ENCODE measurements at regions not wholly inside any gene's neighbourhood (a gene's known extent, or its start where the extent isn't known, plus 50 kb on each side); places are given as distances from the start of the nearest gene placed in this dataset.

- no peaks in the 10 kb centered on the region for H3K9me3 ChIP-seq
- no peaks in the 10 kb centered on the region for H3K27me3 ChIP-seq
- DNase-seq (ENCODE audit: low spot score in 2 of 2): no peak
- no peaks in the 10 kb centered on the region for H3K4me1 ChIP-seq
- TF ChIP-seq POLR2AphosphoS5 (IDR thresholded peaks at IDR 0.05): no peak
- TF ChIP-seq POLR2A (IDR thresholded peaks at IDR 0.05): no peak
- TF ChIP-seq EP300 (IDR thresholded peaks at IDR 0.05): no peak
- no peak for TF ChIP-seq CTCF (IDR thresholded peaks at IDR 0.05)
- H3K4me3 ChIP-seq: no peak overlapping the region
- H3K36me3 ChIP-seq: no peaks in the 10 kb centered on the region
- H3K27ac ChIP-seq: no peak overlapping the region
These were observed 515.3 kb upstream of the B3GALT2 start for GRCh38 chr1:193701759-193702158.

GRCh38 chr1:193700710-193701355 lies 514.4 kb upstream of the B3GALT2 start:
- Histone ChIP-seq H3K36me3 (no peaks in the 10 kb centered on the region), H3K9me3 (no peaks in the 10 kb centered on the region), H3K27ac (no peak overlapping the region), H3K4me3 (no peak overlapping the region), H3K27me3 (no peaks in the 10 kb centered on the region), H3K4me1 (no peaks in the 10 kb centered on the region)
- WGBS: 83% methylated on average over 3 of the region's 3 CpGs
- TF ChIP-seq POLR2AphosphoS5 (IDR thresholded peaks at IDR 0.05): no peak
- no peak for TF ChIP-seq POLR2A (IDR thresholded peaks at IDR 0.05)
- no peak for TF ChIP-seq EP300 (IDR thresholded peaks at IDR 0.05)
- TF ChIP-seq CTCF (IDR thresholded peaks at IDR 0.05): no peak
- no peak for DNase-seq (ENCODE audit: low spot score in 2 of 2)

GRCh38 chr1:193699261-193699660 lies 512.8 kb upstream of the B3GALT2 start:
- no peaks in the 10 kb centered on the region for H3K4me1 ChIP-seq

GRCh38 chr1:193697776-193698175 lies 511.4 kb upstream of the B3GALT2 start:
- TF ChIP-seq CTCF (IDR thresholded peaks at IDR 0.05) (no peak), EP300 (IDR thresholded peaks at IDR 0.05) (no peak), POLR2A (IDR thresholded peaks at IDR 0.05) (no peak)
- no peaks in the 10 kb centered on the region for H3K27me3 ChIP-seq
- no peak overlapping the region for H3K27ac ChIP-seq
- no peak for DNase-seq (ENCODE audit: low spot score in 2 of 2)
- no peaks in the 10 kb centered on the region for H3K9me3 ChIP-seq
- H3K4me3 ChIP-seq: no peak overlapping the region
- no peaks in the 10 kb centered on the region for H3K4me1 ChIP-seq
- no peaks in the 10 kb centered on the region for H3K36me3 ChIP-seq
- WGBS: 76% methylated on average over 3 of the region's 3 CpGs

More at GRCh38 chr1:193699261-193699660, 512.8 kb upstream of the B3GALT2 start:
- Histone ChIP-seq H3K27me3 (no peaks in the 10 kb centered on the region), H3K27ac (no peak overlapping the region), H3K9me3 (no peaks in the 10 kb centered on the region), H3K36me3 (no peaks in the 10 kb centered on the region), H3K4me3 (no peak overlapping the region)
- 93% methylated on average over 4 of the region's 4 CpGs for WGBS
- no peak for DNase-seq (ENCODE audit: low spot score in 2 of 2)
- TF ChIP-seq EP300 (IDR thresholded peaks at IDR 0.05) (no peak), POLR2AphosphoS5 (IDR thresholded peaks at IDR 0.05) (no peak), POLR2A (IDR thresholded peaks at IDR 0.05) (no peak), CTCF (IDR thresholded peaks at IDR 0.05) (no peak)

GRCh38 chr1:193697115-193697762 lies 510.8 kb upstream of the B3GALT2 start:
- no peak for DNase-seq (ENCODE audit: low spot score in 2 of 2)
- Histone ChIP-seq H3K27me3 (no peaks in the 10 kb centered on the region), H3K9me3 (no peaks in the 10 kb centered on the region), H3K4me3 (no peak overlapping the region), H3K27ac (no peak overlapping the region), H3K36me3 (no peaks in the 10 kb centered on the region), H3K4me1 (no peaks in the 10 kb centered on the region)
- TF ChIP-seq CTCF (IDR thresholded peaks at IDR 0.05): no peak
- 80% methylated on average over 2 of the region's 2 CpGs for WGBS
